ENCODE measurements at regions not wholly inside any gene's neighbourhood (a gene's known extent, or its start where the extent isn't known, plus 50 kb on each side); places are given as distances from the start of the nearest gene placed in this dataset.

DNA sequence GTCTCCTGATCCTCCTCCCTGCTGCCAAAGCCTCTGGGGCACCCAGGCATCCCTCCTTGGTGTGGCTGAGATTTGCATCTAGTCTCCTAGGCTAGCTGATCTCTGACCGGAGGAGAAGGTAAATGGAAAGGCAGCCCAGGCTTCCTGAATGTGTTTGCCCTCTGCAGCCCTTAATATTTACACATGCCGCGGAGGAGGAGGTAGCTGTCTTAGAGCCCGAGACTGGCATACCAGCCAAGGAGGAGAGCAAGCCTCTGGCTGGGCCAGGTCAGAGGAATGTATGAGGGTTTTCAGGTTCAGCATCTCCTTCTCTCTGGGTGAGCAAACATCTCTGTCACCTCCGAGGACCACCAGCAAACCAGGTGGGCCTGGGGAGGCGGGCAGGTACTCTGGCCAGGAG, 86.0 kb upstream of the GRIK3 start:
- WGBS (ENCODE audit: low lambda C conversion rate): 27% methylated on average over 5 of the region's 6 CpGs
- no peaks in the 10 kb centered on the region for H3F3A ChIP-seq (replicated peaks; ENCODE audit: insufficient read depth)
- no peak overlapping the region for H3K27ac ChIP-seq (ENCODE audit: low read depth in 2 of 2, low read length in 1 of 2)
- H3K36me3 ChIP-seq (replicated peaks in 1 of 2; ENCODE audit: control insufficient read depth in 1 of 2, insufficient read depth in 2 of 2, low read length in 1 of 2): no peaks in the 10 kb centered on the region
- no peaks in the 10 kb centered on the region for H3K9me3 ChIP-seq
- no peaks in the 10 kb centered on the region for H4K20me1 ChIP-seq (ENCODE audit: insufficient read depth)
- no peaks in the 10 kb centered on the region for H3K27me3 ChIP-seq (ENCODE audit: insufficient read depth)
- peaks cover 0 to 26% of the 10 kb centered on the region in 2 experiments; a peak in 2 of 4 replicates for H3K4me1 ChIP-seq (ENCODE audit: control insufficient read depth in 1 of 2, insufficient read depth in 2 of 2, low read depth in 1 of 2, low read length in 1 of 2)
- TF ChIP-seq MXI1 (IDR thresholded peaks at IDR 0.05; ENCODE audit: low read depth, low read length) (no peak), FOSL2 (IDR thresholded peaks at IDR 0.05; ENCODE audit: borderline replicate concordance, low read depth) (no peak), JUND (IDR thresholded peaks at IDR 0.05) (no peak), RAD21 (IDR thresholded peaks at IDR 0.05; ENCODE audit: low read length) (no peak), RCOR1 (IDR thresholded peaks at IDR 0.05; ENCODE audit: low read length) (no peak), FOXJ3 (CRISPR knock-in tag; IDR thresholded peaks at IDR 0.05) (no peak), MEF2A (IDR thresholded peaks at IDR 0.05; ENCODE audit: borderline replicate concordance, low read depth) (no peak), YY1 (IDR thresholded peaks at IDR 0.05; ENCODE audit: low read depth) (no peak), TAF1 (IDR thresholded peaks at IDR 0.05; ENCODE audit: borderline replicate concordance, low read depth, low read length) (no peak), TCF12 (IDR thresholded peaks at IDR 0.05) (no peak), EP300 (IDR thresholded peaks at IDR 0.05; ENCODE audit: borderline replicate concordance in 1 of 2, low read depth in 1 of 2, low read length in 1 of 2) (no peak), NFIC (IDR thresholded peaks at IDR 0.05; ENCODE audit: borderline replicate concordance) (no peak)
- TF ChIP-seq, protein P1, sequence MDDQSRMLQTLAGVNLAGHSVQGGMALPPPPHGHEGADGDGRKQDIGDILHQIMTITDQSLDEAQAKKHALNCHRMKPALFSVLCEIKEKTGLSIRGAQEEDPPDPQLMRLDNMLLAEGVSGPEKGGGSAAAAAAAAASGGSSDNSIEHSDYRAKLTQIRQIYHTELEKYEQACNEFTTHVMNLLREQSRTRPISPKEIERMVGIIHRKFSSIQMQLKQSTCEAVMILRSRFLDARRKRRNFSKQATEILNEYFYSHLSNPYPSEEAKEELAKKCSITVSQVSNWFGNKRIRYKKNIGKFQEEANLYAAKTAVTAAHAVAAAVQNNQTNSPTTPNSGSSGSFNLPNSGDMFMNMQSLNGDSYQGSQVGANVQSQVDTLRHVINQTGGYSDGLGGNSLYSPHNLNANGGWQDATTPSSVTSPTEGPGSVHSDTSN (IDR thresholded peaks at IDR 0.05): no peak
- TF ChIP-seq, protein P2, sequence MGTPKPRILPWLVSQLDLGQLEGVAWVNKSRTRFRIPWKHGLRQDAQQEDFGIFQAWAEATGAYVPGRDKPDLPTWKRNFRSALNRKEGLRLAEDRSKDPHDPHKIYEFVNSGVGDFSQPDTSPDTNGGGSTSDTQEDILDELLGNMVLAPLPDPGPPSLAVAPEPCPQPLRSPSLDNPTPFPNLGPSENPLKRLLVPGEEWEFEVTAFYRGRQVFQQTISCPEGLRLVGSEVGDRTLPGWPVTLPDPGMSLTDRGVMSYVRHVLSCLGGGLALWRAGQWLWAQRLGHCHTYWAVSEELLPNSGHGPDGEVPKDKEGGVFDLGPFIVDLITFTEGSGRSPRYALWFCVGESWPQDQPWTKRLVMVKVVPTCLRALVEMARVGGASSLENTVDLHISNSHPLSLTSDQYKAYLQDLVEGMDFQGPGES (IDR thresholded peaks at IDR 0.05; ENCODE audit: low read depth, low read length): no peak
- TF ChIP-seq, protein P3, sequence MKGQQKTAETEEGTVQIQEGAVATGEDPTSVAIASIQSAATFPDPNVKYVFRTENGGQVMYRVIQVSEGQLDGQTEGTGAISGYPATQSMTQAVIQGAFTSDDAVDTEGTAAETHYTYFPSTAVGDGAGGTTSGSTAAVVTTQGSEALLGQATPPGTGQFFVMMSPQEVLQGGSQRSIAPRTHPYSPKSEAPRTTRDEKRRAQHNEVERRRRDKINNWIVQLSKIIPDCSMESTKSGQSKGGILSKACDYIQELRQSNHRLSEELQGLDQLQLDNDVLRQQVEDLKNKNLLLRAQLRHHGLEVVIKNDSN (IDR thresholded peaks at IDR 0.05; ENCODE audit: borderline replicate concordance, low read depth): no peak
- TF ChIP-seq, protein P4, sequence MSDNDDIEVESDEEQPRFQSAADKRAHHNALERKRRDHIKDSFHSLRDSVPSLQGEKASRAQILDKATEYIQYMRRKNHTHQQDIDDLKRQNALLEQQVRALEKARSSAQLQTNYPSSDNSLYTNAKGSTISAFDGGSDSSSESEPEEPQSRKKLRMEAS (IDR thresholded peaks at IDR 0.05; ENCODE audit: low read depth): no peak
- CTCF ChIA-PET: no interaction called here
- H3K4me3 ChIP-seq (ENCODE audit: low read depth in 2 of 2, low read length in 1 of 2): no peak overlapping the region
- H3K9ac ChIP-seq: no peak overlapping the region
- no peaks in the 10 kb centered on the region for H3K9me2 ChIP-seq
- DNase-seq: no peak
- no peak overlapping the region for H3K4me2 ChIP-seq
- H3K79me2 ChIP-seq (ENCODE audit: insufficient read depth): no peaks in the 10 kb centered on the region
- POLR2A ChIA-PET: no interaction called here
- no peak overlapping the region for H2AFZ ChIP-seq (ENCODE audit: low read depth)

Data from SK-N-SH (cell line).